ENCODE measurements at regions not wholly inside any gene's neighbourhood (a gene's known extent, or its start where the extent isn't known, plus 50 kb on each side); places are given as distances from the start of the nearest gene placed in this dataset.

DNA sequence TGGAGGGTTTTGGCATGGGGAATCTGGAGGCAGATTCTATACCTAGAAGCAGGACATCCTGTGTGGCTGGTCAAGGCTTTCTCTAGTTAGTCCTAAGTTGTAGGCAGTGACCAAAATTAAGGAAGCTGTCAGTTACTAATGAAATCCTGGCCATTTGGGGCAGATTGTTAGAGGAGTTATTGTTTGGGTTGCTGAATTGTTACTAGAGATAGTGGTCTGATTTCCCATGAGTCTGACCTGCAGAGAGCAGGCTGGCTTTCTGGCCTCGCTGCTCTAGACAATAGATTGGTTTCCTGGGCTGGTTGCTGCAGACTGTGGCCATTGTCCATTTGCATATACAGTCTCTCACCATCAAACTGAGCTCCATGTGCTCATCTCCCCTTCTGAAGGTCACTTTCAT is 205.0 kb upstream of the SASH1 start:
- H3K27ac ChIP-seq (ENCODE audit: low read depth, low read length), result no peak overlapping the region
- no peaks in the 10 kb centered on the region for H3K4me1 ChIP-seq (ENCODE audit: control insufficient read depth, insufficient read depth, low read length)
- H3K9ac ChIP-seq (ENCODE audit: low read length), result no peak overlapping the region
- no peak overlapping the region for H3K4me3 ChIP-seq (ENCODE audit: low read length)
- H3K27me3 ChIP-seq (ENCODE audit: control insufficient read depth, insufficient read depth, low read length), result no peaks in the 10 kb centered on the region
- H3K36me3 ChIP-seq (ENCODE audit: control insufficient read depth, insufficient read depth, low read length), result no peaks in the 10 kb centered on the region

DNA sequence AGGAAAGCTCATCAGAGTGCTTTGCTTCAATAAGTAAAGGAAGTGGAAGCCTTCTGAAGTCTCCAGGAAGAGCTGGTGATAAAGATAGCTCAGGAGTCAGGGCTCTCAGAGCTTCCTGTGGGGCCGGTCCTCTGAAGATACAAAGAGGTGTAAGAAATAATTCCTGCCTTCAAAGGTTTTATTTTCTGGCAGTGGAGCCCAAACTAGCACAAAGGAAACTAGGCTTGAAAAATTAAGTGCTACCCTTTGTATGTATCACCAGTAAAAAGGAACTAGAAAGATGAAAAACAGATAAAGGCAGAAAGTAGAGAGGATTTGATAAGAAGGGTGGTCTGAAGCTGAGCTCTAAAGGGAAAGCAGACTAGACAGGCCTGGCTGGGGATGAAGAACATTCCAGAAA is 204.1 kb upstream of the SASH1 start:
- Histone ChIP-seq H3K4me3 (ENCODE audit: low read length) (no peak overlapping the region), H3K27ac (ENCODE audit: low read depth, low read length) (no peak overlapping the region), H3K9ac (ENCODE audit: low read length) (no peak overlapping the region), H3K4me1 (ENCODE audit: control insufficient read depth, insufficient read depth, low read length) (no peaks in the 10 kb centered on the region), H3K36me3 (ENCODE audit: control insufficient read depth, insufficient read depth, low read length) (no peaks in the 10 kb centered on the region), H3K27me3 (ENCODE audit: control insufficient read depth, insufficient read depth, low read length) (no peaks in the 10 kb centered on the region)

DNA sequence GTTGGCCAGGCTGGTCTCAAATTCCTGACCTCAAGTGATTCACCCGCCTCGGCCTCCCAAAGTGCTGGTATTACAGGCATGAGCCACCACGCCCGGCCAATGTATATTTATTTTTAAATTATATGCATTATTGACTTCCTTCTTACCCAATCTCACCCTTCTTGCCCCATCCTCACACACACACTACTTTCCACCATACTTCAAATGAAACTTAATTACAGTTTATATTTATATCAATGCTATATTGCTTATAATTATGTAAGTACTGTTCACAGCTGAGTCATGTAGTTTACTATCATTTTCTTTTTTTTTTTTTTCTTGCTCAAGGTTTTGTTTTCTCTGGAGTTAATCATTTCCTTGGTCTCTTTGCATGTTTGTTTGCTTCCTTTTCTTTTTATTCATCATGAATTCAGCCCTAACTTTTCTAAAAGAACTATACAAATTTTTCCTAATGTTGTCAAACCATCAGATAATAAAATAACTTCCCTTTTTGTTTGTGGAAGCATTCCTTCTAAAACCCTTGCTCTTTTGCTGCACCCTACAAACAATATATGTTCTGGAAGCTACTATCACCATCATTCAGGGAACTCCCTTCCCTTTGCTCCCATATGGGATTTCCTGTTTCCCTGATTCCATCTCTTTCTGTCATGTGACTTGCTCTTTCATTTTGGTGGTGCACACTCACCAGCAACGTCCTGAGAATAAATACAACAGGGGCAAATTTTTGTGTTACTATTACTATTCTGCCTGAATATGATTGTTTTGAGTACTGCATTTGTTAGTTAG is 201.7 kb upstream of the SASH1 start:
- H3K4me3 ChIP-seq (ENCODE audit: low read length), result no peak overlapping the region
- no peaks in the 10 kb centered on the region for H3K36me3 ChIP-seq (ENCODE audit: control insufficient read depth, insufficient read depth, low read length)
- H3K9ac ChIP-seq (ENCODE audit: low read length), result no peak overlapping the region
- H3K4me1 ChIP-seq (ENCODE audit: control insufficient read depth, insufficient read depth, low read length), result no peaks in the 10 kb centered on the region
- no peak overlapping the region for H3K27ac ChIP-seq (ENCODE audit: low read depth, low read length)
- H3K27me3 ChIP-seq (ENCODE audit: control insufficient read depth, insufficient read depth, low read length), result no peaks in the 10 kb centered on the region

DNA sequence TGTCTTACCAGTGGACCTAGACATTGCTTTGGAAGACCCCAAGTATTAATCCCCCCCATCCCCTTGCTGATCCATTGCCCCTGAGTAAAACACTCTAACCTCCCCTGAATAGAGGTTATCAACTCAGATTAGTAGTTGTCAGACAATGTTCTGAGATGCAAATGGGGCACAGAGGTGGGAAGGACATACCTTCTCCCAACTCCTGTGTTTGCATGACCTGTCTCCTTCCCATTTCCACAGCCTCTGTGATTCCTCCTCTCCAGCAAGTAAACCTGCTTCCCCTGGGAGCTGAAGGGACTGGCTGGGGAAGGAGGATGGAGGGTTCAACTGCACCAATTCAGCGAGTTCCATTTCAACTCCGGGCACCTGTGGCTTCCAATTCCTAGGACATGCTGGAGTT is 199.8 kb upstream of the SASH1 start:
- H3K27me3 ChIP-seq (ENCODE audit: control insufficient read depth, insufficient read depth, low read length), result no peaks in the 10 kb centered on the region
- no peak overlapping the region for H3K4me3 ChIP-seq (ENCODE audit: low read length)
- H3K27ac ChIP-seq (ENCODE audit: low read depth, low read length), result no peak overlapping the region
- H3K36me3 ChIP-seq (ENCODE audit: control insufficient read depth, insufficient read depth, low read length), result no peaks in the 10 kb centered on the region
- no peak overlapping the region for H3K9ac ChIP-seq (ENCODE audit: low read length)
- no peaks in the 10 kb centered on the region for H3K4me1 ChIP-seq (ENCODE audit: control insufficient read depth, insufficient read depth, low read length)

DNA sequence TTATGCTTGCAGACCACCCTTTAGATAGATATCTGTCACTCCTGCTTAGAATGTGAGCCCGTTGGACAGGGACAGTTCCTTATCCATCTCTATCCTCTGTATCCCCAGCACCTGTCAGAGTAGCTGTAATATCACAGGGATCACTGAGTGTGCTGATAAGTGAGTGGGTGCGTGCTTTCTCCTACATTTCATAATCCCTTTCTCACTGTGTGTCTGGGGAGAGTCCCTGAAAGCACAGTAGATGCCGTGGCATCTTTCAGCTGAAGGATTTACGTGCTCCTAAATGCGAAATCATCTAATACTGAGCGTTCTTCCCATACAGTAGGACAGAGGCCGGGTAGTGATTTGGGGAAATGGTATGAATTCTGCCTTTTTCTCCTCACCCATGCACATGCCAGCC is 198.9 kb upstream of the SASH1 start:
- H3K4me1 ChIP-seq (ENCODE audit: control insufficient read depth, insufficient read depth, low read length), result no peaks in the 10 kb centered on the region
- no peak overlapping the region for H3K4me3 ChIP-seq (ENCODE audit: low read length)
- H3K36me3 ChIP-seq (ENCODE audit: control insufficient read depth, insufficient read depth, low read length), result no peaks in the 10 kb centered on the region
- no peak overlapping the region for H3K9ac ChIP-seq (ENCODE audit: low read length)
- H3K27ac ChIP-seq (ENCODE audit: low read depth, low read length), result no peak overlapping the region
- H3K27me3 ChIP-seq (ENCODE audit: control insufficient read depth, insufficient read depth, low read length), result no peaks in the 10 kb centered on the region

DNA sequence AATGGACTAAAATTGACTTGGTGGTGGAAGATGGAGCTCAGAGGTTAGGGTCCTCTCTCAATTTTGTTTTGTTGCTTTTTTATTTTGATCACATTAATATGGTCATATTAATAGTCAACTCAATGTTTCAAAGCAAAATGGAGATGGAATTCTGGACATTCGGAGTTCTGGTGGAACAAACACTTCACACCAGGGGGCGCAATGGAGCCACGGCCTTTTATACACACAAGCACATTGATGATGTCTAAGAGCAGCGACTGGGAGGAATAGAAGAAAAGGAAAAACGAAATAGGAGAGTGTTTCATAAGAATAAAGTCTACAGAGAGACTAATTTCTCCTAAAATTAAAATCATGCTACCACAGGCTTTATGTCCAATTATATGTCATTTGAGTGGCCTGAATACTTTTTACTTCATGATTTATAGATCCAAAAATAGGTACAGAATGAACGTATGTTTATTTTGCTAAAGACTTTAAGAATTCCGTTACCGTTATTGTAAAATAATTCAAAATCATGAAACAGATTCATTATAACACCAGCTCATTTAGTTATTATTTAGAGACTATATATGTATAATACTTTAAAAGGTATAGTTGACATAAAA is 197.6 kb upstream of the SASH1 start:
- H3K36me3 ChIP-seq (ENCODE audit: control insufficient read depth, insufficient read depth, low read length), result no peaks in the 10 kb centered on the region
- no peak overlapping the region for H3K9ac ChIP-seq (ENCODE audit: low read length)
- no peak overlapping the region for H3K4me3 ChIP-seq (ENCODE audit: low read length)
- no peaks in the 10 kb centered on the region for H3K27me3 ChIP-seq (ENCODE audit: control insufficient read depth, insufficient read depth, low read length)
- no peak overlapping the region for H3K27ac ChIP-seq (ENCODE audit: low read depth, low read length)
- H3K4me1 ChIP-seq (ENCODE audit: control insufficient read depth, insufficient read depth, low read length), result no peaks in the 10 kb centered on the region

DNA sequence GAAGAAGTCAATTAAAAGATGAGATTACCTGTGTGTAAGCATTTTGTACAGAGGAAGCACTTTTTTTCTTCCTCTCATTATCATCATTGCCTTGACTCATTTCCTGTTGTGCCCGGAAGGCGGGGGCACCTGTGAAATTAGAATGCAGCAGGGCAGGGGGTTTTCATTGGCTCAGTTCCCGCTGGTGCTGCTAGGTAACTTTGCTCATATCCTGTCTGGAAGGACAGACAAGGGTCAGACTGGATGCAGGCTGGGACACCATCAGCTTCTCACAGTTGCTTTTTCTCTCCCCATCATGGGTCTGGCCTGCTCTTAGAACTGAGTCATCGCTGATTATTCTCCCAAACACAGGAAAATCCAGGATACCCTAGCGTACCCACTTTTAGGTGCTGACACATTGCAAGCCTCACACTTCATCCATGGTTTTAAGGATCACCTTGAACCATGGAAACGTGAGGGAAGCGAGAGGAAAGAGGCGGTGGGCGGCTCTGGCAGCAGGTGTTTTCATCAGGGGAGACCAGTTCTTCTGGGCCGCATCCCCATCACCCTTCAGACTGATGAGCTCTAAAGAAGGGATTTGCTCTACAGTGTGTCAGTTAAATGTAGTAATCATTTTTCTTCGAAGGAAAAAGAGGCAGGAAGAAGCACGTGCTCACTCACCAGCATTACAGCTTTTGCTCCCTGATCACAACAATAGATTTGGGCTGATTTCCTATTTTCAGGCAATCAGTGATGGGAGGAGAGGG is 195.7 kb upstream of the SASH1 start:
- Histone ChIP-seq H3K9ac (ENCODE audit: low read length) (no peak overlapping the region), H3K36me3 (ENCODE audit: control insufficient read depth, insufficient read depth, low read length) (no peaks in the 10 kb centered on the region)

DNA sequence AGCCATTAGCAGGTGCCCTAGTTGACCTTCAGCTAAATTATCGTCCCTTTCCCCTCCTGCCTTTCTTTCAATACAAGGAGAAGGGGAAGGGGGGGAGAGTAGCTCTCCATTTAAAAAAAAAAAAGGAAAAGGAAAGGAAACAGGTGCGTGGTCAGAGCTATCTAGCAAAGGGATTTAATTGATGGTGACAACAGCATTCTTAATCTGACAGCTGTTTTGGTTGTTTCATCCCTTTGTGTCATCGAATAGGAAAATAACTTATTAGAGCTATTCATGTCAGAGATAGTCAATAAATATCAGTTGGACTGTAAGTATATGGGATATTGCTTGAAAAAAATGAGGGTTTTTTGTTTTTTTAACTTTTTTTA is 195.2 kb upstream of the SASH1 start:
- no peak overlapping the region for H3K9ac ChIP-seq (ENCODE audit: low read length)
- H3K36me3 ChIP-seq (ENCODE audit: control insufficient read depth, insufficient read depth, low read length), result no peaks in the 10 kb centered on the region

More for the DNA sequence above, 195.7 kb upstream of the SASH1 start:
- Histone ChIP-seq H3K4me1 (ENCODE audit: control insufficient read depth, insufficient read depth, low read length) (no peaks in the 10 kb centered on the region), H3K27me3 (ENCODE audit: control insufficient read depth, insufficient read depth, low read length) (no peaks in the 10 kb centered on the region), H3K27ac (ENCODE audit: low read depth, low read length) (no peak overlapping the region), H3K4me3 (ENCODE audit: low read length) (no peak overlapping the region)

DNA sequence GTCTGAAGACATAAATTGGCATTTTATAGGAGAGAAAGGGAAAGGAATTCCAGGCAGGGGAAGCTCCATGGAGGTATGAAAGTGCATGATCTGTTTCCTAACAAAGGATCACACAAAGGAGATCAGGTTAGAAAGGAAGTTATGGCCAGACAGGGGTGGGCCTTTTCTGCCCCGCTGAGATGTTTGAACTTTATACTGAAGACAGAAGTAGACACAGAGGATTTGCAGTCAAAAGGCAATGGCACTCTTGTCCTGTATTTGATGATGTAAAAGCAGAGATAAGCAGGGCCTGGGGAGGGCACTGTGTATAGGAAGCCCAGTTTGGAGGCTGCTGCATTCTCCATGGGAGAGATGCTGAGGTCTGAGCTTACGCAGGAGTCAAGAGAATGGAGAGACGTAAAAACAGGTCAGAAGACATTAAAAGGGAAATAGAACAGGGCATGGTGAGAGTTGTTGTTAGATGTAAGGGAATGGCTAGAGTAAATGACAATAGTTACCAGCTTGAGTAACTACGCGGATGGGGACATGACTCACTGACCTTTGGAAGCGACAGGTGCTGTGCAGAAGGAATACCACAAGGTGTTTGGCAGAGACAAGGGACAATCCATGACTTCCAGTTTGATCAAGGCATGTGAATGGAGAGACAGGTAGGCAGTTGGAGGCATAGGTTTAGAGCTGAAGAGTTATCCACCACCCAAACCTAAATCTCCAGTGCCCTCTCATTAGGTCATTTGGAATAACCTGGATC is 190.6 kb upstream of the SASH1 start:
- H3K4me3 ChIP-seq (ENCODE audit: low read length), result no peak overlapping the region
- H3K27me3 ChIP-seq (ENCODE audit: control insufficient read depth, insufficient read depth, low read length), result no peaks in the 10 kb centered on the region
- no peaks in the 10 kb centered on the region for H3K36me3 ChIP-seq (ENCODE audit: control insufficient read depth, insufficient read depth, low read length)
- H3K27ac ChIP-seq (ENCODE audit: low read depth, low read length), result no peak overlapping the region
- no peaks in the 10 kb centered on the region for H3K4me1 ChIP-seq (ENCODE audit: control insufficient read depth, insufficient read depth, low read length)
- no peak overlapping the region for H3K9ac ChIP-seq (ENCODE audit: low read length)

More for the DNA sequence above, 195.2 kb upstream of the SASH1 start:
- Histone ChIP-seq H3K27ac (ENCODE audit: low read depth, low read length) (no peak overlapping the region), H3K4me1 (ENCODE audit: control insufficient read depth, insufficient read depth, low read length) (no peaks in the 10 kb centered on the region), H3K4me3 (ENCODE audit: low read length) (no peak overlapping the region), H3K27me3 (ENCODE audit: control insufficient read depth, insufficient read depth, low read length) (no peaks in the 10 kb centered on the region)

DNA sequence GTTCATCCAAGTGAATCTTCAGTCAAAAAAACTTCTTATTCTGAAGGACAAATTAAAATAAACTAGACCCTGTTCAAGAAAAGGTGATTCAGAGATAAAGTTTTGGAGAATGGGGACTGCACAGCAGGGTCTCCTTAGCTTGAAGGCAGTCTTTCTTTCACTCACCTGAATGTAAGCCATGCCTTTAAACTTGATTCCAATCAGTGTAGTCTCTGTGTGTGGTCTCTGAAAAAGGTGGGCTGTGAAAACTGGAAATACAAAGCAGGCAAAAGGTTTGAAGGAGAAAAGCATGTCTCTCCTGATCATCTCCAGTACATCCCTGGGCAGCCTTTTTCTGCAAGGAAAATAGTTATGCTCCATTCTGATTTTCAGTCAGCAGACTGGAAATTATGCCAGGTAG is 188.0 kb upstream of the SASH1 start:
- Histone ChIP-seq H3K27ac (ENCODE audit: low read depth, low read length) (no peak overlapping the region), H3K27me3 (ENCODE audit: control insufficient read depth, insufficient read depth, low read length) (no peaks in the 10 kb centered on the region), H3K4me1 (ENCODE audit: control insufficient read depth, insufficient read depth, low read length) (no peaks in the 10 kb centered on the region), H3K36me3 (ENCODE audit: control insufficient read depth, insufficient read depth, low read length) (no peaks in the 10 kb centered on the region), H3K4me3 (ENCODE audit: low read length) (no peak overlapping the region), H3K9ac (ENCODE audit: low read length) (no peak overlapping the region)

DNA sequence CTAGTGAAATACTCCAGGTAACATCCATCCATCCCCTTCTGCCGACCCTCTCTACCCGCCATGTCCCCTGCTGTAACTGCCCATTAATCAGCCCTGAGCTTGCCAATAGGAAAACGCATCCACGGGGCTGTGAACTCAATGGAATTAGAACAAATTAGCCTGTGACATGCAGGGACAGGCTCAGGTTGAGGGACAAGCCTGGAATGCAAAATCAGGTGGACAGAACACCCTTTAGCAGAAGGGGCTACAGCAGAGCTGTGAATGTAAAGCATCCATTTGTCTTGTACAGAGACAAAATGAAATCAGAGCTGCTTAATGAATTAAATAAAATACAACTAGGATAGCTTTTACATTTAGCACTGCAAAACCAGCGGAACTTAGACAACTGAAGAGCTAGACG is 187.3 kb upstream of the SASH1 start:
- Histone ChIP-seq H3K27ac (ENCODE audit: low read depth, low read length) (no peak overlapping the region), H3K27me3 (ENCODE audit: control insufficient read depth, insufficient read depth, low read length) (no peaks in the 10 kb centered on the region), H3K9ac (ENCODE audit: low read length) (no peak overlapping the region), H3K4me1 (ENCODE audit: control insufficient read depth, insufficient read depth, low read length) (no peaks in the 10 kb centered on the region), H3K36me3 (ENCODE audit: control insufficient read depth, insufficient read depth, low read length) (no peaks in the 10 kb centered on the region), H3K4me3 (ENCODE audit: low read length) (no peak overlapping the region)

DNA sequence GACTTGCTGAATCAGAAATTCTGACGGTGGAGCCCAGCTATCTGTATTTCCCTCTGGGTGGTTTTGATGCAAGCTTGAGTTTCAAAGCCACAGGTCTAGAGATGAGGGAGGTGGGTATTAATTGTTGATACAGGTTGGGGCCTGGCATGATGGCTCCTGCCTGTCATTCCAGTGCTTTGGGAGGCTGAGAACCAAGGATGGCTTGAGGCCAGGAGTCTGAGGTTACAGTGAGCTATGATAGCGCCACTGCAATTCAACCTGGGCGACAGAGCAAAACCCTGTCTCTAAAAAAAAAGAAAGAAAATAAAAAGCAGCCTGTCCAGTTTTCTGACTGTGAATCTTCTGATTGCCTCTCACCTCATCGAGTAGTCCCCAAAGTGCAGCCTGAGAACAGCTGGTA is 184.8 kb upstream of the SASH1 start:
- Histone ChIP-seq H3K36me3 (ENCODE audit: control insufficient read depth, insufficient read depth, low read length) (no peaks in the 10 kb centered on the region), H3K4me1 (ENCODE audit: control insufficient read depth, insufficient read depth, low read length) (no peaks in the 10 kb centered on the region), H3K4me3 (ENCODE audit: low read length) (no peak overlapping the region), H3K27ac (ENCODE audit: low read depth, low read length) (no peak overlapping the region), H3K27me3 (ENCODE audit: control insufficient read depth, insufficient read depth, low read length) (no peaks in the 10 kb centered on the region), H3K9ac (ENCODE audit: low read length) (no peak overlapping the region)

Data from rectal smooth muscle tissue (tissue), 1 donor.